ENCODE measurements at regions not wholly inside any gene's neighbourhood (a gene's known extent, or its start where the extent isn't known, plus 50 kb on each side); places are given as distances from the start of the nearest gene placed in this dataset.

DNA sequence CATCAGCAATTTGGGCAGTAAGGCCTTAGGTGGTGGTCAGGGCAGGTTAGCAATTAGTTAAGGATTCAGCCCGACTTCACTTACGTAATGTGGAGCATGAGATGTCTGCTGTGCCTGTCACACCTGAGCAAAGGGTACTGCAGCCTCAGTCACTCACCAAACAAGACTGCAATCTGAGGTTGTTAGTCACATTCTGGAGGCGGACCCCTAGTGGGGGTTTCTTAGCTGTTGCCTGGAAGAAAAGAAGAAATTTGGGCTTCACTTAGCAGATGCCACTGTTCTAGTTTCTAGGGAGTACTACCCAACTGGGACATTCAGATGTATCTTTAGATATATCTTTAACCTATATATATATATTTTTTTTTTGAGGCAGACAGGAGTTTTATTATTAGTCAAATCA is 529.9 kb downstream of the SLC4A3 start:
- H3K4me3 ChIP-seq = no peak overlapping the region
- intact Hi-C loops (cut with DNase I; ENCODE audit: low total_unique reads) = no loop called here
- TF ChIP-seq, protein P1, sequence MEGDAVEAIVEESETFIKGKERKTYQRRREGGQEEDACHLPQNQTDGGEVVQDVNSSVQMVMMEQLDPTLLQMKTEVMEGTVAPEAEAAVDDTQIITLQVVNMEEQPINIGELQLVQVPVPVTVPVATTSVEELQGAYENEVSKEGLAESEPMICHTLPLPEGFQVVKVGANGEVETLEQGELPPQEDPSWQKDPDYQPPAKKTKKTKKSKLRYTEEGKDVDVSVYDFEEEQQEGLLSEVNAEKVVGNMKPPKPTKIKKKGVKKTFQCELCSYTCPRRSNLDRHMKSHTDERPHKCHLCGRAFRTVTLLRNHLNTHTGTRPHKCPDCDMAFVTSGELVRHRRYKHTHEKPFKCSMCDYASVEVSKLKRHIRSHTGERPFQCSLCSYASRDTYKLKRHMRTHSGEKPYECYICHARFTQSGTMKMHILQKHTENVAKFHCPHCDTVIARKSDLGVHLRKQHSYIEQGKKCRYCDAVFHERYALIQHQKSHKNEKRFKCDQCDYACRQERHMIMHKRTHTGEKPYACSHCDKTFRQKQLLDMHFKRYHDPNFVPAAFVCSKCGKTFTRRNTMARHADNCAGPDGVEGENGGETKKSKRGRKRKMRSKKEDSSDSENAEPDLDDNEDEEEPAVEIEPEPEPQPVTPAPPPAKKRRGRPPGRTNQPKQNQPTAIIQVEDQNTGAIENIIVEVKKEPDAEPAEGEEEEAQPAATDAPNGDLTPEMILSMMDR (IDR thresholded peaks at IDR 0.05) = no peak
- TF ChIP-seq POLR2A (IDR thresholded peaks at IDR 0.05) (no peak), POLR2AphosphoS5 (IDR thresholded peaks at IDR 0.05) (no peak)
- no peaks in the 10 kb centered on the region for H3K4me1 ChIP-seq
- no peak overlapping the region for H3K27ac ChIP-seq
- no peak for DNase-seq (ENCODE audit: low spot score in 2 of 2)
- H3K27me3 ChIP-seq = no peaks in the 10 kb centered on the region
- no peaks in the 10 kb centered on the region for H3K36me3 ChIP-seq
- H3K9me3 ChIP-seq = peaks cover 0 to 4% of the 10 kb centered on the region in 2 donors

GRCh38 chr2:220159738-220160137 is 532.3 kb downstream of the SLC4A3 start:
- Histone ChIP-seq H3K9me3 (peaks cover 0 to 4% of the 10 kb centered on the region in 2 donors), H3K27me3 (no peaks in the 10 kb centered on the region), H3K36me3 (no peaks in the 10 kb centered on the region), H3K4me3 (no peak overlapping the region), H3K4me1 (no peaks in the 10 kb centered on the region), H3K27ac (no peak overlapping the region)
- no peak for DNase-seq (ENCODE audit: low spot score in 2 of 2)
- TF ChIP-seq, protein P1 (IDR thresholded peaks at IDR 0.05) = no peak
- TF ChIP-seq POLR2AphosphoS5 (IDR thresholded peaks at IDR 0.05) = no peak
- intact Hi-C loops (cut with DNase I; ENCODE audit: low total_unique reads) = loop anchor here (5.0 kb wide), 1 partner anchor 1318 kb away; no protein-coding TSS in a partner anchor

DNA sequence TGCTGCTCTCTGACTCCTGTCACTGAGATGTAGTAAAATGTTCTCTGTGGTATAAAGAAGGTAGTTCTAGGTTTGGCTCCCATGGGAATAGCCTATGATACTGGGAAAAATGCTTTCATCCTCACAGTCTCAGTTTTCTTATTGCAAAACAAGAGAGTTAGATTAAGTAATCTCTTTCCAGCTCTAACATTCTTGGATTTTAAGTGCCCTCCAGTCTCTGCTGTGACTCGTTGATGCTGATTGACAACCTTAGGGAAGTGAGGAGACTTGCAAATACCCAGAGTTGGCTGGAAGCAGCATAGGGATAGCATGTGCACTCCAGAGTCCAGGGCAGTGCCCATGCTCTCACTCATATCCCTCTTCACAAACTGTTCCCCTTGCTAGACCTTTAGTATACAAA is 534.9 kb downstream of the SLC4A3 start:
- Histone ChIP-seq H3K9me3 (peaks cover 0 to 4% of the 10 kb centered on the region in 2 donors), H3K4me3 (no peak overlapping the region), H3K27ac (no peak overlapping the region), H3K27me3 (no peaks in the 10 kb centered on the region), H3K36me3 (no peaks in the 10 kb centered on the region), H3K4me1 (no peaks in the 10 kb centered on the region)
- TF ChIP-seq POLR2A (IDR thresholded peaks at IDR 0.05) (no peak), POLR2AphosphoS5 (IDR thresholded peaks at IDR 0.05) (no peak)
- TF ChIP-seq, protein P1 (IDR thresholded peaks at IDR 0.05) = no peak
- intact Hi-C loops (cut with DNase I; ENCODE audit: low total_unique reads) = loop anchor here (5.0 kb wide), 1 partner anchor 1315 kb away; no protein-coding TSS in a partner anchor
- DNase-seq (ENCODE audit: low spot score in 2 of 2) = no peak

- no peaks in the 10 kb centered on the region for H3K4me1 ChIP-seq
- intact Hi-C loops (cut with DNase I; ENCODE audit: low total_unique reads) = loop anchor here (5.0 kb wide), 1 partner anchor 1314 kb away; no protein-coding TSS in a partner anchor
Measured at GRCh38 chr2:220163486-220163885, 536.1 kb downstream of the SLC4A3 start.

DNA sequence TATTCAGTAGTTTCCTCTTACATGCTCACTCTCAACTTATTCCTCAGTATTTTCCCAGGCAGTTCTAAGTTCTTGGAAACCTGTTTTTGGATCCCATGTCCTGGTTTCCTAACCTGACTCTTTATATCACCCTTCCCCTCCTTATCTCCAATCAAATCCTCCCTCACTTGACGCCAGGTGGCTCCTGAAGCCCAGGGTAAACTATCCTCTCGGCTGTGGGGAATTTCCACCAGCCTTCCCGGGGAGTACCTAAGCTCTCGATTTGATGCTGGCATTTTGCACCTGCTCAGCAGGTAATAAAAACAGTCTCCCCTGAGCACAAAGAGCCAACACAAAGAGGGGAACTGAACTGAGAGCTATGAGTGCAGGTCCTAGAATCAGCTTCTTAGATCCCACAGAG is 538.0 kb downstream of the SLC4A3 start:
- Histone ChIP-seq H3K36me3 (no peaks in the 10 kb centered on the region), H3K27ac (no peak overlapping the region), H3K4me3 (no peak overlapping the region), H3K4me1 (no peaks in the 10 kb centered on the region), H3K9me3 (peaks cover 0 to 4% of the 10 kb centered on the region in 2 donors), H3K27me3 (no peaks in the 10 kb centered on the region)
- intact Hi-C loops (cut with DNase I; ENCODE audit: low total_unique reads) = no loop called here
- TF ChIP-seq, protein P1 (IDR thresholded peaks at IDR 0.05) = peak in 2 of 3 donors; percentile 20 to 27
- no peak for TF ChIP-seq POLR2A (IDR thresholded peaks at IDR 0.05)
- DNase-seq (ENCODE audit: low spot score in 2 of 2) = no peak

More at GRCh38 chr2:220163486-220163885, 536.1 kb downstream of the SLC4A3 start:
- Histone ChIP-seq H3K4me3 (no peak overlapping the region), H3K9me3 (peaks cover 0 to 4% of the 10 kb centered on the region in 2 donors), H3K27me3 (no peaks in the 10 kb centered on the region), H3K27ac (no peak overlapping the region), H3K36me3 (no peaks in the 10 kb centered on the region)
- no peak for DNase-seq (ENCODE audit: low spot score in 2 of 2)
- TF ChIP-seq, protein P1 (IDR thresholded peaks at IDR 0.05) = no peak
- no peak for TF ChIP-seq POLR2A (IDR thresholded peaks at IDR 0.05)
- no peak for TF ChIP-seq POLR2AphosphoS5 (IDR thresholded peaks at IDR 0.05)

All from breast epithelium (tissue), 4 donors.